ENCODE measurements at regions not wholly inside any gene's neighbourhood (a gene's known extent, or its start where the extent isn't known, plus 50 kb on each side); places are given as distances from the start of the nearest gene placed in this dataset.

DNA sequence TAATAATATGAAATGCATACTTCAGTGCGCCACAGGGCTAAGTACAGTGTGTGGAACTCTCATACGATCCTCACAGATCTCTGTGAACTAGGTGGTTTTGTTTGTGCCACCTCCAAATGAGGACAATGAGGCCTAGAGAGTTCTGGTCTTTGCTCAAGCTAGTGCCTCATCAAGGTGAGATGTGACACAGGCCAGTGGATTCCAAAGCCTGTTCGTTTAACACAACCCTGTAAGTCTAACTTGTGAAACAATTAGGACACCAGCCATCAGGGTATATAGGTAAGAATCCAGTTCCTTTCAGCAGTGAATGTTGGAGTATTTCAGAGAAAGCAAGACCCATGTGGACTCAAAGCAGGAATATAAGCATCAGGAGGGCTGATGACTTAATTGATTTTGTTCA, 130.7 kb upstream of the GAS1 start:
- H3K4me3 ChIP-seq (ENCODE audit: low read depth in 1 of 2, low read length in 2 of 2): no peak overlapping the region
- H3K4me1 ChIP-seq (ENCODE audit: control insufficient read depth in 2 of 2, insufficient read depth in 2 of 2, low read length in 1 of 2): no peaks in the 10 kb centered on the region
- H3K27me3 ChIP-seq (ENCODE audit: control insufficient read depth in 1 of 2, insufficient read depth in 2 of 2, low read length in 2 of 2): peaks cover 0 to 2% of the 10 kb centered on the region in 2 donors
- no peaks in the 10 kb centered on the region for H3K36me3 ChIP-seq (ENCODE audit: control insufficient read depth in 2 of 2, insufficient read depth in 2 of 2, low read length in 1 of 2)
- H3K27ac ChIP-seq (ENCODE audit: low read depth in 2 of 2, low read length in 1 of 2): no peak overlapping the region
- 89 to 92% methylated on average over 3 of the region's 3 CpGs for WGBS, 2 donors
- no peaks in the 10 kb centered on the region for H3K9me3 ChIP-seq (ENCODE audit: control insufficient read depth in 2 of 2, insufficient read depth in 1 of 2, low read depth in 1 of 2, low read length in 1 of 2)

DNA sequence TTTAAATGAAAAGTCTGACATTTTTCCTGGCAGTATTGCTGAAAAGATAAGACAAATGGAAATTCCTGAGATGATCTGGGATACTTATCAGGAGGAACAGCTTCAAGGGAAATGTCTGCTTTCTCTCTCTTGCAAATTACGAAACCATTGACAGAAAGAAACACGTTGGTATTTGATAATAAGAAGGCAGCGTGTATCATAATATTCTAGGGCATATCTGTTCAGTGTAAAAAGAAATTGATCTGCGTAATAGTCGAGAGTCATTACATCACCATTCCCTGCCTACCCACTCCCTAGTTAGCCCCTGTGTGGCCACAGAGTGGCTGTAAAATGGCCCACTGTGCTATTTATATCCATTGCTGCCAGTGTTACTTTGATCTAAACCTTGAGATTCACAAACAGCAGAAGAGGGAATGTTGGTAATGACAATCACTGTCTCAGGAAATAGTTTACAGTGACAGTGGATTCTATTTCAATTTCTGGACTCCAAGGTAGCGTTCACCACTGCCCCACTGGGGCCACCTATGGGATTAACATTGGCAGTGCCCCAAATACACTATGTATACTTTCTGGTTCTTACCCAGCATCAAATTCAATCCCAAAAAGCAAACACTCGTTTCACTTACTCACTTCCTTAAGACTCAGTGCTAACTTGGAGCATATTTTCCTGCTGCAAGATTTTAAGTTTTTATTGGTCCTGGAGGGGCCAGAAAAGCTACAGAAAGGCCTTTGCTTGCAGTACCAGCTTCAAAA, 133.4 kb upstream of the GAS1 start:
- H3K9me3 ChIP-seq (ENCODE audit: control insufficient read depth in 2 of 2, insufficient read depth in 1 of 2, low read depth in 1 of 2, low read length in 1 of 2): peaks cover 0 to 3% of the 10 kb centered on the region in 2 donors
- peaks cover 0 to 2% of the 10 kb centered on the region in 2 donors for H3K27me3 ChIP-seq (ENCODE audit: control insufficient read depth in 1 of 2, insufficient read depth in 2 of 2, low read length in 2 of 2)
- H3K4me1 ChIP-seq (ENCODE audit: control insufficient read depth in 2 of 2, insufficient read depth in 2 of 2, low read length in 1 of 2): no peaks in the 10 kb centered on the region
- WGBS, 2 donors: 68 to 71% methylated on average over 7 of the region's 7 CpGs
- no peaks in the 10 kb centered on the region for H3K36me3 ChIP-seq (ENCODE audit: control insufficient read depth in 2 of 2, insufficient read depth in 2 of 2, low read length in 1 of 2)
- H3K27ac ChIP-seq (ENCODE audit: low read depth in 2 of 2, low read length in 1 of 2): no peak overlapping the region
- no peak overlapping the region for H3K4me3 ChIP-seq (ENCODE audit: low read depth in 1 of 2, low read length in 2 of 2)

DNA sequence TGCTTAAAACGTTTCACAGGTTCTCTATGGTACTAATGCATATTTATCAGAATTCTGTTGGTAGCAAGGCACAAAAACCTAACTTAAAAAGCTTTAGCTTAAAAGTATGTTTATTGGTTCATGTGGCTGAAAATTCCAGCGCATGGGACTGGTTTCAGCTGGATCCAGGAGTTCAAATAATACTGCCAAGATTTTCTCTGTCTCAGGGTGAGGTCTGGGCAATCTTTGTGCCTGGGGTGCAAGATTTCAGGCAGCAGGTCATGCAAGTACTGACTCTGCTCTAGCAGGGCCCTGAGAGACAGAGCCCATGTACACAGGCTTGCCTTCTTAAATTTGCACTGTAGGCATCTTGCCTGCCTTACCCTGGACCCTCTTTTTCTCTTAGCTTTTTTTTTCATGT, 134.2 kb upstream of the GAS1 start:
- Histone ChIP-seq H3K27ac (ENCODE audit: low read depth in 2 of 2, low read length in 1 of 2) (no peak overlapping the region), H3K9me3 (ENCODE audit: control insufficient read depth in 2 of 2, insufficient read depth in 1 of 2, low read depth in 1 of 2, low read length in 1 of 2) (peaks cover 0 to 3% of the 10 kb centered on the region in 2 donors), H3K27me3 (ENCODE audit: control insufficient read depth in 1 of 2, insufficient read depth in 2 of 2, low read length in 2 of 2) (peaks cover 0 to 2% of the 10 kb centered on the region in 2 donors), H3K36me3 (ENCODE audit: control insufficient read depth in 2 of 2, insufficient read depth in 2 of 2, low read length in 1 of 2) (no peaks in the 10 kb centered on the region), H3K4me3 (ENCODE audit: low read depth in 1 of 2, low read length in 2 of 2) (no peak overlapping the region), H3K4me1 (ENCODE audit: control insufficient read depth in 2 of 2, insufficient read depth in 2 of 2, low read length in 1 of 2) (no peaks in the 10 kb centered on the region)
- WGBS, 2 donors: 52% methylated on average over 2 of the region's 2 CpGs

DNA sequence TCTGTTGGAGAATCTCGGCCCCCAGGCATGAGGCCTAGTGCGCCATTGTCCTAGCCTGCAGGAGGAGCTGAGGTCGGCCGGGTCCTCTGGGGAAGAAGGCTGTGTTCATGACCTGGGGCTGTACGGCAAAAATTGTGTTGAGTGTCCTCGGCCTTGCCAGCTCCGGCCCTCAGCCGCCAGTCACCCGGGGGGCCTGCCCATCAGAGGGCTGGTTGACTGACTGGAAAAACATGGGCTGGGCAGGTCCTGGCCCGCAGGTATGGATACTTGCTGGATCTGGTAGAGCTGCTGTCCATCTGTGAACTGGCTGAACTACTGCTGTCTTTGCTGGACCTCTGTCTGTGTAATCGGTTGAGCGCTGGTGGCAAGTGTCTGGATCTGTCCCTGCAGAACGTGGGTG, 136.7 kb upstream of the GAS1 start:
- Histone ChIP-seq H3K4me1 (ENCODE audit: control insufficient read depth in 2 of 2, insufficient read depth in 2 of 2, low read length in 1 of 2) (no peaks in the 10 kb centered on the region), H3K27me3 (ENCODE audit: control insufficient read depth in 1 of 2, insufficient read depth in 2 of 2, low read length in 2 of 2) (no peaks in the 10 kb centered on the region), H3K27ac (ENCODE audit: low read depth in 2 of 2, low read length in 1 of 2) (no peak overlapping the region), H3K9me3 (ENCODE audit: control insufficient read depth in 2 of 2, insufficient read depth in 1 of 2, low read depth in 1 of 2, low read length in 1 of 2) (peaks cover 0 to 3% of the 10 kb centered on the region in 2 donors), H3K36me3 (ENCODE audit: control insufficient read depth in 2 of 2, insufficient read depth in 2 of 2, low read length in 1 of 2) (no peaks in the 10 kb centered on the region), H3K4me3 (ENCODE audit: low read depth in 1 of 2, low read length in 2 of 2) (no peak overlapping the region)
- 94 to 95% methylated on average over 13 of the region's 13 CpGs for WGBS, 2 donors

DNA sequence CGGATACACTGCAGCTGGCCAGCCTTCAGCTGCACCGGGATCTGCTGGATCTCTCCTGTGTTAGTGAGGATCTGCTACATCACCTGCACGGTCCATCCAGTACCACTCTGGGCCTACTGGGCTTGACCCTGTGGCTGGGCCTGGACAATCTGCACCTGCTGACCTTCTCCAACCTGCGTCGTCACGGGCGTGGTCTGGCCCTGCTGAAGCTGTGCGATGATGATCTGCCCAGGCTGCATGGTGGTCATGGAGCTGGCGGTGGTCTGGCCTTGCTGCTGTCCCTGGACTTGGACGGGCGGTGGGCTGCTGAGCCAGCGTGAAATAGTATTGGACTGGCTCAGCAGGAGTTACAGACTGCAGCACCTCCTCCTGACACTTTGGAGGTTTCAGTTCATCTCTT, 137.1 kb upstream of the GAS1 start:
- no peaks in the 10 kb centered on the region for H3K36me3 ChIP-seq (ENCODE audit: control insufficient read depth in 2 of 2, insufficient read depth in 2 of 2, low read length in 1 of 2)
- no peaks in the 10 kb centered on the region for H3K27me3 ChIP-seq (ENCODE audit: control insufficient read depth in 1 of 2, insufficient read depth in 2 of 2, low read length in 2 of 2)
- 96% methylated on average over 12 of the region's 12 CpGs for WGBS, 2 donors
- no peak overlapping the region for H3K27ac ChIP-seq (ENCODE audit: low read depth in 2 of 2, low read length in 1 of 2)
- peaks cover 0 to 3% of the 10 kb centered on the region in 2 donors for H3K9me3 ChIP-seq (ENCODE audit: control insufficient read depth in 2 of 2, insufficient read depth in 1 of 2, low read depth in 1 of 2, low read length in 1 of 2)
- no peak overlapping the region for H3K4me3 ChIP-seq (ENCODE audit: low read depth in 1 of 2, low read length in 2 of 2)
- no peaks in the 10 kb centered on the region for H3K4me1 ChIP-seq (ENCODE audit: control insufficient read depth in 2 of 2, insufficient read depth in 2 of 2, low read length in 1 of 2)

DNA sequence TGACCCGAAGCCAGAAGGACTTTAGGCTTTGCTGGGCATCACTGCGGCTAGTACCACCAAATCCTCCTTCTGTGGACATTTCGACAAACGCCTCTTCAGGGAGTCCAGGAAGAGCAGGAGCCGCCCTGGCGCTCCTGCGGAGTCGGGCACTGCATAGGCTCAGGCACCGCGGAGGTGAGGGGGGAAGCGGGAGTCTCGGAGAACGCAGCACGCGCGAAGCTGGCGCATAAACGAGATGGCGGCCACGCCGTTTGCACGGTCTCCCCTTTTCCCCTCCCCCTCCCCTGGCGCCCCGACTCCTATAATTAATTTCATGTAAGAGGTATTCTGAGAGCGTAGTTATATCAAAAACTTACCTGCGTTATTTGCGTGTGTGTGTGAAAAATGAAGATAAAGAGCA, 137.8 kb upstream of the GAS1 start:
- Histone ChIP-seq H3K36me3 (ENCODE audit: control insufficient read depth in 2 of 2, insufficient read depth in 2 of 2, low read length in 1 of 2) (no peaks in the 10 kb centered on the region), H3K4me1 (ENCODE audit: control insufficient read depth in 2 of 2, insufficient read depth in 2 of 2, low read length in 1 of 2) (no peaks in the 10 kb centered on the region), H3K27me3 (ENCODE audit: control insufficient read depth in 1 of 2, insufficient read depth in 2 of 2, low read length in 2 of 2) (no peaks in the 10 kb centered on the region), H3K4me3 (ENCODE audit: low read depth in 1 of 2, low read length in 2 of 2) (no peak overlapping the region), H3K27ac (ENCODE audit: low read depth in 2 of 2, low read length in 1 of 2) (no peak overlapping the region), H3K9me3 (ENCODE audit: control insufficient read depth in 2 of 2, insufficient read depth in 1 of 2, low read depth in 1 of 2, low read length in 1 of 2) (peaks cover 0 to 3% of the 10 kb centered on the region in 2 donors)
- 96% methylated on average over 27 of the region's 27 CpGs for WGBS, 2 donors

DNA sequence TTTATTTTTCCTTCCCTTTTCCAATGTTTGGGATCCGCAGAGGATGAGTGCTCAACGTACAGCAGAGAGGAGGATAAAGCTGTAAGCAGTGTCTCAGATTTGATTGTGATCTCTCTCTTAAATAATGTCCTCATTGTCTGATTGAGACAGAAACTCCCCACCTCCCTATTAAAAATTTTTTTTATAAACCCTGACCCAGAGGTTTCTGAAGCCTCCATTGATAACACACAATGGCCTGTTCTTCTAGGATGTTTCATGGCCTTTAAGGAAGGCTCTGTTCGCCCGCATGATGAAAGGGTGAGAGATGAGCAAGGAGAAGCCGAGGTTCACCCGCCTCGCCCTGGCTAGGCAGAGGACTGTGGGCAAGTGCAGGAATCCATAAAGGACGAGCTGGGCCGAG, 138.2 kb upstream of the GAS1 start:
- H3K27ac ChIP-seq (ENCODE audit: low read depth in 2 of 2, low read length in 1 of 2): no peak overlapping the region
- H3K27me3 ChIP-seq (ENCODE audit: control insufficient read depth in 1 of 2, insufficient read depth in 2 of 2, low read length in 2 of 2): no peaks in the 10 kb centered on the region
- 85 to 89% methylated on average over 9 of the region's 9 CpGs for whole genome bisulfite sequencing, 2 donors
- H3K9me3 ChIP-seq (ENCODE audit: control insufficient read depth in 2 of 2, insufficient read depth in 1 of 2, low read depth in 1 of 2, low read length in 1 of 2): peaks cover 0 to 3% of the 10 kb centered on the region in 2 donors
- H3K4me1 ChIP-seq (ENCODE audit: control insufficient read depth in 2 of 2, insufficient read depth in 2 of 2, low read length in 1 of 2): no peaks in the 10 kb centered on the region
- no peaks in the 10 kb centered on the region for H3K36me3 ChIP-seq (ENCODE audit: control insufficient read depth in 2 of 2, insufficient read depth in 2 of 2, low read length in 1 of 2)
- no peak overlapping the region for H3K4me3 ChIP-seq (ENCODE audit: low read depth in 1 of 2, low read length in 2 of 2)

DNA sequence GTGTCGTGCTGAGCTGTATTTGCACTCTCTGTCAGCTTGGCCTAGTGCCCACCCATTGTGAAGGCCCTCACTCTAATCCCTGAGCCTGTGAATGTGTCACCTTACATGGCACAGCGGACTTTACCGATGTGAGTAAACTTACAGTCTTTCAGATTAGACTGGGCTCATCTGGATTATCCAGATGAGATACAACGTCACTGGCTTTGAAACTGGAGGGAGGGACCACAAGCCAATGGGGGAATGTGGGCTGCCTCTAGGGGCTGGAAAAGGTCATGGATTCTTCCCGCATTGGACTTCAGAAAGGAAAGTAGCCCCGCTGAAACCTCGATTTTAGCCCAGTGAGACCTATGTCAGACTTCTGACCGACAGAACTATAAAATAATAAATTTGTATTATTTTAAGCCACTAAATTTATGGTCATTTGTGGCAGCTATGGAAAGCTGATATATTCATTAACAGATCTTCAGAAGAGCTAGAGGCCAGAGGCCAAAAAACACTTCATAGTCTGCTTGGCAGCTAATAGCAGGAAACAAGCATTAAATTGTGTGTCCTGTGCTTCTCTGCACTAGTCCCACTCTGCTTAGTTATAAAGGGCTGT, 139.0 kb upstream of the GAS1 start:
- H3K9me3 ChIP-seq (ENCODE audit: control insufficient read depth in 2 of 2, insufficient read depth in 1 of 2, low read depth in 1 of 2, low read length in 1 of 2): peaks cover 0 to 3% of the 10 kb centered on the region in 2 donors
- no peak overlapping the region for H3K27ac ChIP-seq (ENCODE audit: low read depth in 2 of 2, low read length in 1 of 2)
- H3K27me3 ChIP-seq (ENCODE audit: control insufficient read depth in 1 of 2, insufficient read depth in 2 of 2, low read length in 2 of 2): no peaks in the 10 kb centered on the region
- no peak overlapping the region for H3K4me3 ChIP-seq (ENCODE audit: low read depth in 1 of 2, low read length in 2 of 2)
- no peaks in the 10 kb centered on the region for H3K4me1 ChIP-seq (ENCODE audit: control insufficient read depth in 2 of 2, insufficient read depth in 2 of 2, low read length in 1 of 2)
- no peaks in the 10 kb centered on the region for H3K36me3 ChIP-seq (ENCODE audit: control insufficient read depth in 2 of 2, insufficient read depth in 2 of 2, low read length in 1 of 2)
- 83% methylated on average over 8 of the region's 8 CpGs for WGBS, 2 donors

DNA sequence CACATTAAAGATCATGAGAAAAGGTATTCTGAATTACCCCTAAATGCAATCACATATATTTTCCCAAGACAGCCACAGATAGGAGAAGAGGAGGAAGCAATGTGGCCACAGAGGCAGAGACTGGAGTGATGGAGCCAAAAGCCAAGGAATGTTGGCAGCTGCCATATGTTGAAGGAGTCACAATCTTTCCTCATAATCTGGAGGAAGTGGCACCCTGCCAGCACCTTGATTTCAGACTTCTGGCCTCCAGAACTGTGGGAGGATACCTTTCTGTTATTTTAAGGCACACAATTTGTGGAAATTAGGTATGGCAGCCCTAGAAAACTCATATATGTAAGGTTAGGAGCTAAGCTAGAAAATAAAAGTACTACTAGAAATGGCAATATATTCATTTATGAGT, 139.9 kb upstream of the GAS1 start:
- H3K36me3 ChIP-seq (ENCODE audit: control insufficient read depth in 2 of 2, insufficient read depth in 2 of 2, low read length in 1 of 2): no peaks in the 10 kb centered on the region
- H3K4me3 ChIP-seq (ENCODE audit: low read depth in 1 of 2, low read length in 2 of 2): no peak overlapping the region
- H3K27me3 ChIP-seq (ENCODE audit: control insufficient read depth in 1 of 2, insufficient read depth in 2 of 2, low read length in 2 of 2): no peaks in the 10 kb centered on the region
- H3K4me1 ChIP-seq (ENCODE audit: control insufficient read depth in 2 of 2, insufficient read depth in 2 of 2, low read length in 1 of 2): no peaks in the 10 kb centered on the region
- peaks cover 0 to 3% of the 10 kb centered on the region in 2 donors for H3K9me3 ChIP-seq (ENCODE audit: control insufficient read depth in 2 of 2, insufficient read depth in 1 of 2, low read depth in 1 of 2, low read length in 1 of 2)
- H3K27ac ChIP-seq (ENCODE audit: low read depth in 2 of 2, low read length in 1 of 2): no peak overlapping the region

DNA sequence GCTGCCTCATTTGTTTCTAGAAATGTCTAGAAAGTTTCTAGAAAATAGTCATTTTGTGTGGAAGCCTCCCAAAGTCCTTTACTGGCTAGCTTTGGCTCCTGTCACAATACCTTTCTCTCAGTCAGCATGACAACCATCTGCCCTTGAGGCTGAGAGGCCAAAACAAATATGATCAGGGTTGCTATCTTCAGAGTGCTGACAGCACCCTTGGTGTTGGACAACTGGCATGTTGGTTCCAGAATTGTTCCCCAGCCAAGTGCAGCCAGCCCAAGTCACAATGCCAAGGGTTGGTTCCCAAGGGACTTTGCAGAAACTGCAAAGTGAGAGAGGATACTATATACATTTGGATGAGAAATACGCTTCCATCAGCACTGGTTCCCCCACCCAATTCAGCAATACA, 140.9 kb upstream of the GAS1 start:
- Histone ChIP-seq H3K4me3 (ENCODE audit: low read depth in 1 of 2, low read length in 2 of 2) (no peak overlapping the region), H3K27ac (ENCODE audit: low read depth in 2 of 2, low read length in 1 of 2) (no peak overlapping the region), H3K36me3 (ENCODE audit: control insufficient read depth in 2 of 2, insufficient read depth in 2 of 2, low read length in 1 of 2) (no peaks in the 10 kb centered on the region), H3K4me1 (ENCODE audit: control insufficient read depth in 2 of 2, insufficient read depth in 2 of 2, low read length in 1 of 2) (no peaks in the 10 kb centered on the region), H3K27me3 (ENCODE audit: control insufficient read depth in 1 of 2, insufficient read depth in 2 of 2, low read length in 2 of 2) (no peaks in the 10 kb centered on the region), H3K9me3 (ENCODE audit: control insufficient read depth in 2 of 2, insufficient read depth in 1 of 2, low read depth in 1 of 2, low read length in 1 of 2) (peaks cover 0 to 3% of the 10 kb centered on the region in 2 donors)
- WGBS, 2 donors: 71 to 72% methylated on average over 1 of the region's 1 CpG
